NT2/D1 (cell line): ENCODE measurements at regions not wholly inside any gene's neighbourhood (a gene's known extent, or its start where the extent isn't known, plus 50 kb on each side); places are given as distances from the start of the nearest gene placed in this dataset.

Source experiments
- SUZ12 ChIP-seq: IDR thresholded peaks from 2 replicates; pipeline ENCODE4 v1.6.1; 2011; ENCODE audit not compliant: insufficient read length, insufficient read depth; ENCODE audit errors: extremely low read depth
- YY1 ChIP-seq: IDR thresholded peaks from 2 replicates; pipeline ENCODE4 v1.6.1; 2011; ENCODE audit not compliant: insufficient read length, insufficient read depth
- ZNF274 ChIP-seq: IDR thresholded peaks from 2 replicates; pipeline ENCODE4 v1.6.1; 2011; ENCODE audit warnings: mild to moderate bottlenecking, low read depth, low read length

DNA sequence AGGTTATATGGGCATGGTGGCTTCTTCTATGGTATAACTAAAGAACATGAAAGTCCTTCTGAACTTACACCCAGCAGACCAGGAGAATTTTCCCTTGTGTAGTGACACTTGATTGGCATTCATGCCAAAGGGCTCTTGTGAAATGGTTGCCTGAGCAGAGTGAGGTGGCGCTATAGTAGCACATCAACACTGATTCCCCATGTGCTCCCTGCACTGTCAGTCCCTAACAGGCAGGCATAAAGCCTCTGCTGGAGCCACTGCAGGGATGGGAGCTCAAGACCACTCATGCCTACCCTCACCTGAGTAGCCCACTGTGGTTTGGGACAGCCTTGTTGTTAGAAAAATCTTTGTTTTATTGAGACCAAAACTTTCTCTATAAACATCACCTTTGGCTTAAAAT lies 92.6 kb upstream of the LIN7C start:
- TF ChIP-seq ZNF274 (no peak), YY1 (no peak), SUZ12 (no peak)
